ENCODE measurements at regions not wholly inside any gene's neighbourhood (a gene's known extent, or its start where the extent isn't known, plus 50 kb on each side); places are given as distances from the start of the nearest gene placed in this dataset.

DNA sequence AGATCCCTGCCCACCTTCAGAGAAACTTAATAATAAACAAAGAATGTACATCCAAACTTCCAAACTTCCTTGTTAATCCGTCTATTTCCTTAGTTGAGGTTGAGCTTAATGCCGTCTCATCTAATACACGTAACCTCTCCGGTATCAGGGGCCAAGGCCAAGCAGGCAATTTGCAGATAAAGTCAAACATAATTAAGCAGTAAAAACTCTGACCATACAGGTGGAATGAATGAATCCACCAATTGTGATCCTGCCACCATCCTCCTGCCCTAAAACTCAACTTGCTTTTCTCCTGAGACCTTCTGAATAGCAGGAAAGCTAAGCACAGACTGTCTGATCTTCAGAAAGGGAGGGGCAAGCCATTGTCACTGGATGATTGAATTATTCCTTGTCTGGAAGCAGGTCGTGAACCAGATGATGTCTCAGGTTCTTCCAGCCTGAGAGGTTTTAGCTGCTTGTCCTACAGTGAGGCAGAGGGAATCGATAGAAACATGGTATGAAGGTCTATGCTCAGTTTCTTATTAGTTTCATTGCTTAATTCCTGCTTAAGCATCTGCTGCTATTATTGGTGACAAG, 1111.8 kb upstream of the EEF2KMT start:
- ATAC-seq = no peak
- no peak for TF ChIP-seq BACH2 (CRISPR knock-in tag; IDR thresholded peaks at IDR 0.05; ENCODE audit: borderline replicate concordance)
- no peak for TF ChIP-seq ZNF70 (CRISPR knock-in tag; IDR thresholded peaks at IDR 0.05)
- TF ChIP-seq ZFP3 (CRISPR knock-in tag; IDR thresholded peaks at IDR 0.05) = no peak
- no peak for TF ChIP-seq ZNF8 (CRISPR knock-in tag; IDR thresholded peaks at IDR 0.05)
- no peak for TF ChIP-seq ESRRG (CRISPR knock-in tag; IDR thresholded peaks at IDR 0.05)
- TF ChIP-seq, protein P1, sequence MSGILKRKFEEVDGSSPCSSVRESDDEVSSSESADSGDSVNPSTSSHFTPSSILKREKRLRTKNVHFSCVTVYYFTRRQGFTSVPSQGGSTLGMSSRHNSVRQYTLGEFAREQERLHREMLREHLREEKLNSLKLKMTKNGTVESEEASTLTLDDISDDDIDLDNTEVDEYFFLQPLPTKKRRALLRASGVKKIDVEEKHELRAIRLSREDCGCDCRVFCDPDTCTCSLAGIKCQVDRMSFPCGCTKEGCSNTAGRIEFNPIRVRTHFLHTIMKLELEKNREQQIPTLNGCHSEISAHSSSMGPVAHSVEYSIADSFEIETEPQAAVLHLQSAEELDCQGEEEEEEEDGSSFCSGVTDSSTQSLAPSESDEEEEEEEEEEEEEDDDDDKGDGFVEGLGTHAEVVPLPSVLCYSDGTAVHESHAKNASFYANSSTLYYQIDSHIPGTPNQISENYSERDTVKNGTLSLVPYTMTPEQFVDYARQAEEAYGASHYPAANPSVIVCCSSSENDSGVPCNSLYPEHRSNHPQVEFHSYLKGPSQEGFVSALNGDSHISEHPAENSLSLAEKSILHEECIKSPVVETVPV (CRISPR knock-in tag; IDR thresholded peaks at IDR 0.05) = no peak
- no peak for TF ChIP-seq CSDC2 (CRISPR knock-in tag; IDR thresholded peaks at IDR 0.05)
- TF ChIP-seq, protein P2, sequence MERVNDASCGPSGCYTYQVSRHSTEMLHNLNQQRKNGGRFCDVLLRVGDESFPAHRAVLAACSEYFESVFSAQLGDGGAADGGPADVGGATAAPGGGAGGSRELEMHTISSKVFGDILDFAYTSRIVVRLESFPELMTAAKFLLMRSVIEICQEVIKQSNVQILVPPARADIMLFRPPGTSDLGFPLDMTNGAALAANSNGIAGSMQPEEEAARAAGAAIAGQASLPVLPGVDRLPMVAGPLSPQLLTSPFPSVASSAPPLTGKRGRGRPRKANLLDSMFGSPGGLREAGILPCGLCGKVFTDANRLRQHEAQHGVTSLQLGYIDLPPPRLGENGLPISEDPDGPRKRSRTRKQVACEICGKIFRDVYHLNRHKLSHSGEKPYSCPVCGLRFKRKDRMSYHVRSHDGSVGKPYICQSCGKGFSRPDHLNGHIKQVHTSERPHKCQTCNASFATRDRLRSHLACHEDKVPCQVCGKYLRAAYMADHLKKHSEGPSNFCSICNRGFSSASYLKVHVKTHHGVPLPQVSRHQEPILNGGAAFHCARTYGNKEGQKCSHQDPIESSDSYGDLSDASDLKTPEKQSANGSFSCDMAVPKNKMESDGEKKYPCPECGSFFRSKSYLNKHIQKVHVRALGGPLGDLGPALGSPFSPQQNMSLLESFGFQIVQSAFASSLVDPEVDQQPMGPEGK (CRISPR knock-in tag; IDR thresholded peaks at IDR 0.05; ENCODE audit: borderline replicate concordance) = no peak
- TF ChIP-seq GLIS3 (CRISPR knock-in tag; IDR thresholded peaks at IDR 0.05) = no peak
- no peak for TF ChIP-seq ZNF565 (CRISPR knock-in tag; conservative IDR thresholded peaks at IDR 0.05; ENCODE audit: low read depth)
- TF ChIP-seq, protein P3, sequence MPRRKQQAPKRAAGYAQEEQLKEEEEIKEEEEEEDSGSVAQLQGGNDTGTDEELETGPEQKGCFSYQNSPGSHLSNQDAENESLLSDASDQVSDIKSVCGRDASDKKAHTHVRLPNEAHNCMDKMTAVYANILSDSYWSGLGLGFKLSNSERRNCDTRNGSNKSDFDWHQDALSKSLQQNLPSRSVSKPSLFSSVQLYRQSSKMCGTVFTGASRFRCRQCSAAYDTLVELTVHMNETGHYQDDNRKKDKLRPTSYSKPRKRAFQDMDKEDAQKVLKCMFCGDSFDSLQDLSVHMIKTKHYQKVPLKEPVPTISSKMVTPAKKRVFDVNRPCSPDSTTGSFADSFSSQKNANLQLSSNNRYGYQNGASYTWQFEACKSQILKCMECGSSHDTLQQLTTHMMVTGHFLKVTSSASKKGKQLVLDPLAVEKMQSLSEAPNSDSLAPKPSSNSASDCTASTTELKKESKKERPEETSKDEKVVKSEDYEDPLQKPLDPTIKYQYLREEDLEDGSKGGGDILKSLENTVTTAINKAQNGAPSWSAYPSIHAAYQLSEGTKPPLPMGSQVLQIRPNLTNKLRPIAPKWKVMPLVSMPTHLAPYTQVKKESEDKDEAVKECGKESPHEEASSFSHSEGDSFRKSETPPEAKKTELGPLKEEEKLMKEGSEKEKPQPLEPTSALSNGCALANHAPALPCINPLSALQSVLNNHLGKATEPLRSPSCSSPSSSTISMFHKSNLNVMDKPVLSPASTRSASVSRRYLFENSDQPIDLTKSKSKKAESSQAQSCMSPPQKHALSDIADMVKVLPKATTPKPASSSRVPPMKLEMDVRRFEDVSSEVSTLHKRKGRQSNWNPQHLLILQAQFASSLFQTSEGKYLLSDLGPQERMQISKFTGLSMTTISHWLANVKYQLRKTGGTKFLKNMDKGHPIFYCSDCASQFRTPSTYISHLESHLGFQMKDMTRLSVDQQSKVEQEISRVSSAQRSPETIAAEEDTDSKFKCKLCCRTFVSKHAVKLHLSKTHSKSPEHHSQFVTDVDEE (CRISPR knock-in tag; IDR thresholded peaks at IDR 0.05) = no peak
- no peak for TF ChIP-seq TCF4 (CRISPR knock-in tag; IDR thresholded peaks at IDR 0.05; ENCODE audit: borderline replicate concordance)
- TF ChIP-seq PPARA (CRISPR knock-in tag; IDR thresholded peaks at IDR 0.05; ENCODE audit: borderline replicate concordance) = no peak
- no peak for TF ChIP-seq ISL1 (CRISPR knock-in tag; IDR thresholded peaks at IDR 0.05)
- TF ChIP-seq OSR1 (CRISPR knock-in tag; IDR thresholded peaks at IDR 0.05) = no peak

DNA sequence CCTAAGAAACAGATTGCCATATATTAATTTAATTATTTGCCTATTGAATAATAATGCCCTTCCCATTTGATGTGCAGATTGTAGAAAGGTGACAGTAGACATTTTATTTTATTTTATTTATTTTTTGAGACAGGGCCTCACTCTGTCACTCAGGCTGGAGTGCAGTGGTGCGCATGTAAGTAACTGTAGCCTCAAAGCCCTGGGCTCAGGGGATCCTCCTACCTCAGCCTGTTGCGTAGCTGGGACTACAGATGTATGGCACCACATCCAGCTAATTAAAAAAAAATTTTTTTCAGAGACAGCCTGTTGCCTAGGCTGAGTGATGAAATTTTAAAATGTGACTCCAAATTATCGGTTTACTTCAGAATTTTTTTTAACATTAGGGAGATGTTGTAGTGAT, 1110.0 kb upstream of the EEF2KMT start:
- ATAC-seq = no peak
- TF ChIP-seq RARB (CRISPR knock-in tag; IDR thresholded peaks at IDR 0.05) (no peak), ESRRG (CRISPR knock-in tag; IDR thresholded peaks at IDR 0.05) (no peak), ZNF70 (CRISPR knock-in tag; IDR thresholded peaks at IDR 0.05) (no peak), ISL1 (CRISPR knock-in tag; IDR thresholded peaks at IDR 0.05) (no peak), ZFP3 (CRISPR knock-in tag; IDR thresholded peaks at IDR 0.05) (no peak), ZC3H10 (CRISPR knock-in tag; IDR thresholded peaks at IDR 0.05) (no peak), TOX (CRISPR knock-in tag; IDR thresholded peaks at IDR 0.05; ENCODE audit: borderline replicate concordance) (no peak)

DNA sequence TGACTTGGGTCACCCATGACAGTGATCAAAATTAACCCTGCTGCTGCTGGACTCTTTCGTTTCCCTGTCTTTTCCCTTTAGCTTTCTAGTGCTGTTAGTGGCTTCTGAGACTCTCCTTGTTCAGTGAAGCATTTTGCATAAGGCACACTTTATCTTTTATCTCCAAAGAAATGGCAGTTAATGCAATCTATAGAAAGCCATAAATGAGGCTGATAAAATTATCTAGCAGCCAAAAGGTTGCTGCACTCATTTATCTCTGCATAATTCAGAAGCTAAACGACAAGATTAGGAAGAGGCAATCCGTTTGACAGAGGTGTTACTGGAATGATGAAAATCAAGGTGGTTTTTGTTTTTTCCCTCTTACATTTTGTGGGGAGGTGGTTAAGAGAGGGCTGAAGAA, 1109.5 kb upstream of the EEF2KMT start:
- TF ChIP-seq OSR1 (CRISPR knock-in tag; IDR thresholded peaks at IDR 0.05) (no peak), ZC3H10 (CRISPR knock-in tag; IDR thresholded peaks at IDR 0.05) (no peak), ZNF565 (CRISPR knock-in tag; conservative IDR thresholded peaks at IDR 0.05; ENCODE audit: low read depth) (no peak), ZFP30 (CRISPR knock-in tag; IDR thresholded peaks at IDR 0.05) (no peak), TOX (CRISPR knock-in tag; IDR thresholded peaks at IDR 0.05; ENCODE audit: borderline replicate concordance) (no peak), PPARA (CRISPR knock-in tag; IDR thresholded peaks at IDR 0.05; ENCODE audit: borderline replicate concordance) (no peak)
- TF ChIP-seq, protein P3 (CRISPR knock-in tag; IDR thresholded peaks at IDR 0.05) = no peak
- TF ChIP-seq, protein P2 (CRISPR knock-in tag; IDR thresholded peaks at IDR 0.05; ENCODE audit: borderline replicate concordance) = no peak
- ATAC-seq = no peak

Data from SK-N-SH treated with all-trans-retinoic acid at 6 μM for 48 hours (cell line).